ENCODE measurements at regions not wholly inside any gene's neighbourhood (a gene's known extent, or its start where the extent isn't known, plus 50 kb on each side); places are given as distances from the start of the nearest gene placed in this dataset.

DNA sequence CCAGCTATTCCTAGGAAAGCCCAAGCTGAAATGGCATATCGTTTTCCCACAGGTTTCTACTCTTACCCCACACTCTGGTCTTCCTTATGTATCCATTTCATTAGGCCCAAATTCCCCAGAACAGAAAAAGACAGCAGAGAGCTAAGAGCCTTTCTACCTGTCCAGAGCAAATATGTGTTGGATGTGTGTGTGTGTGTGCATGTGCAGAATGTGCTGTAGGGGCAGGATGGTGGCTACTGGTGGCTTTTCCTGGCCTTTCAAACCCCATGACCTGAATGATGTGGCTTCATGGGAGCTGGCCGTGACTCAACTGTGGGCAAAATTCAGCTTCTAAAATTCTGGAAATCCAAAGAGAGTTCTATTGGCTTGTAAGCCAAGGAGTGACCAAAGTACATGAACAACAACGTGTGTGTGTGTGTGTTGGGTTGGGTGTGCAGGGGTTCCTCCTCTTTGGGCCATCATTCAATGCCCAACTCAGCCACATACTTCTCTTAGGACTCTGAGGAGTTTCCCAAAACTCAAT, 421.4 kb upstream of the CADM1 start:
- Mint-ChIP-seq H3K27ac (no peak overlapping the region), H3K4me1 (ENCODE audit: low read depth in 2 of 2) (peaks cover 2 to 12% of the 10 kb centered on the region in 2 donors), H3K36me3 (no peaks in the 10 kb centered on the region), H3K4me3 (peak overlapping the region; percentile 3), H3K27me3 (peaks cover 10 to 21% of the 10 kb centered on the region in 2 donors), H3K9me3 (no peaks in the 10 kb centered on the region)
- DNase-seq (ENCODE audit: low spot score) (no peak), ATAC-seq (no peak)

DNA sequence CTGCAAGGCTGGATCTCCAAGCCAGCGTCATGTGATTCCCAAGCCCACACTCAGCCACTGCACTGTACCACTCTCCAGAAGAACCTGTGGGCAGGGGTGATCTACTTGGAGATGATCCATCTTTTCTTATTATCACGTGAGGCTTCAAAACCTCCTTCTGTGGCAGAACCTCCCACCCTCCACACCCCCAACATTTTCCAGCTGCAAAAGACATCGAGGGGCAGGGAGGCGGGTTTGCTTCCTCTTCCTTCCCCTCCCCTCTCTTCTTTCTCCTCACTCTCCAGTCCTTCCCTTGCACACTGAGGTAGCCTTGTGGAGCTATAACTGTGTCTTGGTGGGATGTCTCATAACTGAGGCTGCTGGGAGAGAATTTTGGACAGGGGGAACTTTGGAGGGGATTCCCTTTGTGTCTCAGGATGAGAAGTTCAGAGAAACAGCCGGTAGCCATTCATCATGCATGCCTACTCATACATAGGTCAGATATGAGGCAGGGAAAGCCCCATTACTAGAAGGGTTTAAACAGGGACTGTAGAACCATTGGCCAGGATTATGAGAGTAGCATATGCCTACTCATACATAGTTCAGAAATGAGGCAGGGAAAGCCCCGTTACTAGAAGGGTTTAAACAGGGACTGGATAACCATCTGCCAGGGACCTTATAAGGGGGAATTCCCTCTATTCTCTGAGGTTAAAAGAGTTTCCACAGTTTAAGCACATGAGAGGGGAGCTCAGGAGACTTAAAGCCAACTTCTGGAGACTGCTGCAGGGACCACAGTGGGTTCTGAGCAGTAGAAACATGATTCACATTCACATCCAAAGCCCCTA, 420.7 kb upstream of the CADM1 start:
- ATAC-seq: peak; percentile 93 to 96
- H3K27me3 Mint-ChIP-seq: peaks cover 10 to 20% of the 10 kb centered on the region in 2 donors
- H3K4me1 Mint-ChIP-seq (ENCODE audit: low read depth in 2 of 2): peaks cover 2 to 18% of the 10 kb centered on the region in 2 donors
- H3K4me3 Mint-ChIP-seq: peak overlapping the region; percentile 3
- no peaks in the 10 kb centered on the region for H3K36me3 Mint-ChIP-seq
- H3K27ac Mint-ChIP-seq: no peak overlapping the region
- H3K9me3 Mint-ChIP-seq: no peaks in the 10 kb centered on the region
- no peak for DNase-seq (ENCODE audit: low spot score)

- Mint-ChIP-seq H3K9me3 (no peaks in the 10 kb centered on the region), H3K4me1 (ENCODE audit: low read depth in 2 of 2) (peaks cover 8 to 29% of the 10 kb centered on the region in 2 donors), H3K4me3 (no peak overlapping the region), H3K27ac (no peak overlapping the region), H3K36me3 (no peaks in the 10 kb centered on the region), H3K27me3 (peaks cover 10 to 16% of the 10 kb centered on the region in 2 donors)
- ATAC-seq: no peak
- DNase-seq (ENCODE audit: low spot score): no peak
These were observed 418.7 kb upstream of the CADM1 start for GRCh38 chr11:115922876-115923275.

- no peaks in the 10 kb centered on the region for H3K36me3 Mint-ChIP-seq
- no peak overlapping the region for H3K4me3 Mint-ChIP-seq
- DNase-seq (ENCODE audit: low spot score) (no peak), ATAC-seq (no peak)
- H3K27ac Mint-ChIP-seq: no peak overlapping the region
- H3K9me3 Mint-ChIP-seq: no peaks in the 10 kb centered on the region
- peaks cover 8 to 29% of the 10 kb centered on the region in 2 donors for H3K4me1 Mint-ChIP-seq (ENCODE audit: low read depth in 2 of 2)
- peaks cover 10 to 16% of the 10 kb centered on the region in 2 donors for H3K27me3 Mint-ChIP-seq
These were observed 417.8 kb upstream of the CADM1 start for GRCh38 chr11:115921986-115922385.

- H3K27me3 Mint-ChIP-seq: peaks cover 10 to 16% of the 10 kb centered on the region in 2 donors
- DNase-seq (ENCODE audit: low spot score): no peak
- peaks cover 8 to 29% of the 10 kb centered on the region in 2 donors for H3K4me1 Mint-ChIP-seq (ENCODE audit: low read depth in 2 of 2)
- no peaks in the 10 kb centered on the region for H3K9me3 Mint-ChIP-seq
- H3K4me3 Mint-ChIP-seq: no peak overlapping the region
- no peak for ATAC-seq
- no peaks in the 10 kb centered on the region for H3K36me3 Mint-ChIP-seq
- H3K27ac Mint-ChIP-seq: no peak overlapping the region
These were observed 417.3 kb upstream of the CADM1 start for GRCh38 chr11:115921540-115921939.

DNA sequence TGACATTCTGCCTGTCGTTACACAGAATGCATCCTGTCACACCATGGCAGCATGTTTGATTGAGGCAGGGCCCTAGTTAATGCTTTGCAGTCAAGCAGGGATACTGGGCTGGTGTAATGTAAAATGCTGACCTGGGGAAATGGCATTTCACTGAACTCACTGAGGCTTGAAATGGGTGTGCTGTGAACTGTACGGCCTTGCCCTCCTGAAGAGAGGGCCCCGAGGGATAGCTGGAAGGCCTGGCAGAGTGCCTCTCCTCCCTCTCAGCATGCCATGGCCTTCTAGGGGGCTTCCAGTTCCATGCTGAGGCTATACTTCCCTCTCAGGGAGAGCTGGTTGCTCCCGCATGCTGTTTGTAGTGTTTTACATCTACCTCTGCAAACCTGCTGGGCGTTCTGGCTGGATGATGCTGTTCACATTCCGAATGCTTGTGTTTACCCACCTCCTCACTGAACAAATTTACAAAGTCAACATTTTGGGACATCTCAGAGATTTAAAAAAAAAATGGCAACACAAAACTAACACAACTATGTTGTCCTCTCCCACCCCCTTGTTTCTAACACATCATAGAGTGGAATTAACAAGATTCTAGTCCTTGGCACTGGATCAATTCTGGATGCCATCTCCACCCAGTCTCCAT, 416.7 kb upstream of the CADM1 start:
- Mint-ChIP-seq H3K4me1 (ENCODE audit: low read depth in 2 of 2) (peaks cover 8 to 29% of the 10 kb centered on the region in 2 donors), H3K36me3 (no peaks in the 10 kb centered on the region), H3K27ac (no peak overlapping the region), H3K4me3 (no peak overlapping the region), H3K9me3 (no peaks in the 10 kb centered on the region), H3K27me3 (peaks cover 10 to 16% of the 10 kb centered on the region in 2 donors)
- DNase-seq (ENCODE audit: low spot score) (no peak), ATAC-seq (no peak)

- Mint-ChIP-seq H3K36me3 (no peaks in the 10 kb centered on the region), H3K27ac (peak overlapping the region in 1 of 2 donors; percentile 71), H3K4me1 (ENCODE audit: low read depth in 2 of 2) (peaks cover 8 to 23% of the 10 kb centered on the region in 2 donors), H3K9me3 (no peaks in the 10 kb centered on the region), H3K4me3 (peak overlapping the region; percentile 45), H3K27me3 (peaks cover 10 to 16% of the 10 kb centered on the region in 2 donors)
- no peak for DNase-seq (ENCODE audit: low spot score)
- no peak for ATAC-seq
These were observed 415.9 kb upstream of the CADM1 start for GRCh38 chr11:115920092-115920461.

DNA sequence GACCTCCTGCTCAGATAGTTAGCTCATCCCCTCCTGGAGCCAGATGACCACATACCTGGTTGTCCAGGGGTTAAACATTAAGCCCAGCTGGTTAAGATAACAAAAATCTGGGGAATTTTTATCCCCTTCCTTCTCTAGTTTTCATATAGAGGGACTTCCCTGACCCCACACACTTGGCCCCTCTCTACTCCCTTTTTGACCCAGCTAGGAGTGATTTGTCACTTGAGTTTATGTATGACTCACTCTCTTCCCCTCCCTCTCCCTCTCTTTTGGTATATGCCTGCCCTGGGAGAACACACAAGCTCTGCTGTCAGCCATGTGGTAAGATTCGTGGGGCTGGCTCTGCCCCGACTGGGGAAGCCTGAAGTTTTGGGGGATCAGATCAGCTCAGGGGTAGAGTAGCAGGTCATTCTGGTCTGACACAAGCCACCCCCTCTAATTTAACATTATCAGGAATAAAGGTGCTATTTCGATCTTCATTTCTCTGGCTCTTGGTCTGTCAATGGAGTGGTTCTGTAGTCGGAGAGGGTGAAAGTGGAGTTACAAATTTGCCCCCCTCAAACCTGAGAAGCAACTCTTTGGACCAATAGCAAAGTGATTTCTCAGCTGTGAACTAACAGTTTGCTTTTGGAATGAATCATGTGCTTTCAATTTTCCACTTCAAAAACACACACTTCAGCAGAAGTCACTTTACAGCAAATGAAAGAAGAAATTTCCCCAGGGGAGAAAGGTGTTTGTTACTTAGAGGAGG, 415.3 kb upstream of the CADM1 start:
- DNase-seq (ENCODE audit: low spot score) (no peak), ATAC-seq (peak; percentile 71 to 82)
- peaks cover 10 to 16% of the 10 kb centered on the region in 2 donors for H3K27me3 Mint-ChIP-seq
- no peaks in the 10 kb centered on the region for H3K9me3 Mint-ChIP-seq
- H3K4me3 Mint-ChIP-seq: peak overlapping the region; percentile 45
- H3K36me3 Mint-ChIP-seq: no peaks in the 10 kb centered on the region
- H3K27ac Mint-ChIP-seq: peak overlapping the region; percentile 68 to 71
- peaks cover 8 to 23% of the 10 kb centered on the region in 2 donors for H3K4me1 Mint-ChIP-seq (ENCODE audit: low read depth in 2 of 2)

GRCh38 chr11:115918576-115918975, 414.4 kb upstream of the CADM1 start:
- H3K36me3 Mint-ChIP-seq: no peaks in the 10 kb centered on the region
- H3K4me3 Mint-ChIP-seq: no peak overlapping the region
- no peak for DNase-seq (ENCODE audit: low spot score)
- peaks cover 10 to 16% of the 10 kb centered on the region in 2 donors for H3K27me3 Mint-ChIP-seq
- H3K27ac Mint-ChIP-seq: no peak overlapping the region
- no peak for ATAC-seq
- peaks cover 8 to 23% of the 10 kb centered on the region in 2 donors for H3K4me1 Mint-ChIP-seq (ENCODE audit: low read depth in 2 of 2)
- H3K9me3 Mint-ChIP-seq: no peaks in the 10 kb centered on the region

- H3K27me3 Mint-ChIP-seq: peaks cover 5 to 6% of the 10 kb centered on the region in 2 donors
- no peaks in the 10 kb centered on the region for H3K9me3 Mint-ChIP-seq
- H3K4me3 Mint-ChIP-seq: no peak overlapping the region
- DNase-seq (ENCODE audit: low spot score) (no peak), ATAC-seq (no peak)
- H3K27ac Mint-ChIP-seq: no peak overlapping the region
- peaks cover 6 to 23% of the 10 kb centered on the region in 2 donors for H3K4me1 Mint-ChIP-seq (ENCODE audit: low read depth in 2 of 2)
- H3K36me3 Mint-ChIP-seq: no peaks in the 10 kb centered on the region
These were observed 412.4 kb upstream of the CADM1 start for GRCh38 chr11:115916608-115917007.

- Mint-ChIP-seq H3K4me3 (no peak overlapping the region), H3K9me3 (no peaks in the 10 kb centered on the region), H3K4me1 (ENCODE audit: low read depth in 2 of 2) (no peaks in the 10 kb centered on the region), H3K36me3 (no peaks in the 10 kb centered on the region), H3K27me3 (peaks cover 0 to 3% of the 10 kb centered on the region in 2 donors), H3K27ac (no peak overlapping the region)
- ATAC-seq (no peak), DNase-seq (ENCODE audit: low spot score) (no peak)
These were observed 408.3 kb upstream of the CADM1 start for GRCh38 chr11:115912484-115912945.

GRCh38 chr11:115911613-115912346, 407.6 kb upstream of the CADM1 start:
- no peak for ATAC-seq
- H3K36me3 Mint-ChIP-seq: no peaks in the 10 kb centered on the region
- no peaks in the 10 kb centered on the region for H3K9me3 Mint-ChIP-seq
- DNase-seq (ENCODE audit: low spot score): no peak
- peaks cover 3% of the 10 kb centered on the region in 2 donors for H3K27me3 Mint-ChIP-seq
- no peak overlapping the region for H3K4me3 Mint-ChIP-seq
- no peak overlapping the region for H3K27ac Mint-ChIP-seq
- H3K4me1 Mint-ChIP-seq (ENCODE audit: low read depth in 2 of 2): no peaks in the 10 kb centered on the region

DNA sequence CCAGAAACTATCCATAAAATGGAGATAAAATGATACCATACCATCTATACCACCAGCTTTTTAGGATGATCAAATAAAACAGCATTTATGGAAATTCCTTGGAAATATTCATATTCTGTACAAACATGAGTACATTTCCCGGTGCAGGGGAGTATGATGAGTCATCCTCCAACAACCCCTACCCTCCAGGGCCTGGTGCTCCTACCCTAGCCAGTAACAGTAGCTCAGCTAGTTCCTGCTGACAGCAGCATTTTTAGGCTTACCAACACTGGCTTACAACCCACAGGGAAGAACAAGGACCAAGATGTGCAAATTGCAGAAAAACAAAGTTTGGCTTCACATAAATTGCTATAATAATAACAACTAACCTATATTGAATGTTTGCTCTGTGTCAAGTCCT, 406.2 kb upstream of the CADM1 start:
- peaks cover 3 to 7% of the 10 kb centered on the region in 2 donors for H3K27me3 Mint-ChIP-seq
- H3K27ac Mint-ChIP-seq: no peak overlapping the region
- ATAC-seq: no peak
- no peak overlapping the region for H3K4me3 Mint-ChIP-seq
- no peaks in the 10 kb centered on the region for H3K9me3 Mint-ChIP-seq
- no peaks in the 10 kb centered on the region for H3K36me3 Mint-ChIP-seq
- H3K4me1 Mint-ChIP-seq (ENCODE audit: low read depth in 2 of 2): no peaks in the 10 kb centered on the region
- no peak for DNase-seq (ENCODE audit: low spot score)

Measured in natural killer cell treated with Interleukin-12 subunit alpha and Interleukin-12 subunit beta and Interleukin-15 and Interleukin-18, amount 100 ng/mL, for 72 hours (primary cell).